ENCODE measurements at regions not wholly inside any gene's neighbourhood (a gene's known extent, or its start where the extent isn't known, plus 50 kb on each side); places are given as distances from the start of the nearest gene placed in this dataset.

GRCh38 chr1:30253807-30254440 is 469.5 kb downstream of the MATN1 start:
- FAIRE-seq (no peak), DNase-seq (ENCODE audit: insufficient read length) (no peak)
- TF ChIP-seq POLR2A (IDR thresholded peaks at IDR 0.05; ENCODE audit: low read depth, low read length) (no peak), TAF1 (IDR thresholded peaks at IDR 0.05; ENCODE audit: borderline replicate concordance, low read depth, low read length) (no peak), POLR2AphosphoS5 (IDR thresholded peaks at IDR 0.05; ENCODE audit: low read depth, low read length) (no peak)

GRCh38 chr1:30253361-30253760 is 470.0 kb downstream of the MATN1 start:
- FAIRE-seq = no peak
- DNase-seq (ENCODE audit: insufficient read length) = no peak
- TF ChIP-seq POLR2A (IDR thresholded peaks at IDR 0.05; ENCODE audit: low read depth, low read length) = no peak
- TF ChIP-seq TAF1 (IDR thresholded peaks at IDR 0.05; ENCODE audit: borderline replicate concordance, low read depth, low read length) = no peak
- TF ChIP-seq POLR2AphosphoS5 (IDR thresholded peaks at IDR 0.05; ENCODE audit: low read depth, low read length) = no peak

GRCh38 chr1:30250984-30251850 is 472.2 kb downstream of the MATN1 start:
- no peak for DNase-seq (ENCODE audit: insufficient read length)
- no peak for TF ChIP-seq POLR2AphosphoS5 (IDR thresholded peaks at IDR 0.05; ENCODE audit: low read depth, low read length)
- no peak for TF ChIP-seq TAF1 (IDR thresholded peaks at IDR 0.05; ENCODE audit: borderline replicate concordance, low read depth, low read length)
- TF ChIP-seq POLR2A (IDR thresholded peaks at IDR 0.05; ENCODE audit: low read depth, low read length) = no peak
- no peak for FAIRE-seq

- no peak for TF ChIP-seq POLR2AphosphoS5 (IDR thresholded peaks at IDR 0.05; ENCODE audit: low read depth, low read length)
- TF ChIP-seq TAF1 (IDR thresholded peaks at IDR 0.05; ENCODE audit: borderline replicate concordance, low read depth, low read length) = no peak
- no peak for TF ChIP-seq POLR2A (IDR thresholded peaks at IDR 0.05; ENCODE audit: low read depth, low read length)
- DNase-seq (ENCODE audit: insufficient read length) = no peak
- FAIRE-seq = no peak
Measured at GRCh38 chr1:30250338-30250983, 472.9 kb downstream of the MATN1 start.

GRCh38 chr1:30249446-30250337 is 473.7 kb downstream of the MATN1 start:
- no peak for DNase-seq (ENCODE audit: insufficient read length)
- no peak for FAIRE-seq
- TF ChIP-seq POLR2A (IDR thresholded peaks at IDR 0.05; ENCODE audit: low read depth, low read length) = no peak
- TF ChIP-seq TAF1 (IDR thresholded peaks at IDR 0.05; ENCODE audit: borderline replicate concordance, low read depth, low read length) = no peak
- TF ChIP-seq POLR2AphosphoS5 (IDR thresholded peaks at IDR 0.05; ENCODE audit: low read depth, low read length) = no peak

GRCh38 chr1:30248774-30249173 is 474.6 kb downstream of the MATN1 start:
- no peak for FAIRE-seq
- DNase-seq (ENCODE audit: insufficient read length) = no peak
- no peak for TF ChIP-seq POLR2A (IDR thresholded peaks at IDR 0.05; ENCODE audit: low read depth, low read length)
- no peak for TF ChIP-seq POLR2AphosphoS5 (IDR thresholded peaks at IDR 0.05; ENCODE audit: low read depth, low read length)
- TF ChIP-seq TAF1 (IDR thresholded peaks at IDR 0.05; ENCODE audit: borderline replicate concordance, low read depth, low read length) = no peak

- no peak for TF ChIP-seq POLR2A (IDR thresholded peaks at IDR 0.05; ENCODE audit: low read depth, low read length)
- no peak for TF ChIP-seq POLR2AphosphoS5 (IDR thresholded peaks at IDR 0.05; ENCODE audit: low read depth, low read length)
- TF ChIP-seq TAF1 (IDR thresholded peaks at IDR 0.05; ENCODE audit: borderline replicate concordance, low read depth, low read length) = no peak
- DNase-seq (ENCODE audit: insufficient read length) = no peak
- FAIRE-seq = no peak
Measured at GRCh38 chr1:30248373-30248772, 475.0 kb downstream of the MATN1 start.

GRCh38 chr1:30244801-30245200 is 478.6 kb downstream of the MATN1 start:
- DNase-seq (ENCODE audit: insufficient read length) = no peak
- TF ChIP-seq POLR2AphosphoS5 (IDR thresholded peaks at IDR 0.05; ENCODE audit: low read depth, low read length) (no peak), TAF1 (IDR thresholded peaks at IDR 0.05; ENCODE audit: borderline replicate concordance, low read depth, low read length) (no peak), POLR2A (IDR thresholded peaks at IDR 0.05; ENCODE audit: low read depth, low read length) (no peak)
- no peak for FAIRE-seq

- DNase-seq (ENCODE audit: insufficient read length) (no peak), FAIRE-seq (no peak)
- no peak for TF ChIP-seq POLR2A (IDR thresholded peaks at IDR 0.05; ENCODE audit: low read depth, low read length)
- TF ChIP-seq TAF1 (IDR thresholded peaks at IDR 0.05; ENCODE audit: borderline replicate concordance, low read depth, low read length) = no peak
- TF ChIP-seq POLR2AphosphoS5 (IDR thresholded peaks at IDR 0.05; ENCODE audit: low read depth, low read length) = no peak
Measured at GRCh38 chr1:30242722-30243457, 480.5 kb downstream of the MATN1 start.

- no peak for FAIRE-seq
Measured at GRCh38 chr1:30242168-30242567, 481.2 kb downstream of the MATN1 start.

More at GRCh38 chr1:30242168-30242567, 481.2 kb downstream of the MATN1 start:
- no peak for DNase-seq (ENCODE audit: insufficient read length)
- TF ChIP-seq POLR2A (IDR thresholded peaks at IDR 0.05; ENCODE audit: low read depth, low read length) (no peak), TAF1 (IDR thresholded peaks at IDR 0.05; ENCODE audit: borderline replicate concordance, low read depth, low read length) (no peak), POLR2AphosphoS5 (IDR thresholded peaks at IDR 0.05; ENCODE audit: low read depth, low read length) (no peak)
